Right atrium auricular region (tissue), 2 donors: ENCODE measurements at regions not wholly inside any gene's neighbourhood (a gene's known extent, or its start where the extent isn't known, plus 50 kb on each side); places are given as distances from the start of the nearest gene placed in this dataset.

ENCODE experiments used
- DNase-seq: peaks from one replicate; pipeline ENCODE4 v3.0.0-alpha.2; 2019; ENCODE audit warnings: low spot score
- H3K27ac ChIP-seq, 2 donors: fragments of 200-600 bp; sonication (generic); 1 replicate in 1 of 2; 2 replicates in 1 of 2; pipeline ENCODE4 v1.5.1; 2016 to 2019
- H3K27me3 ChIP-seq, 2 donors: fragments of 200-600 bp; sonication (generic); one replicate each; pipeline versions ENCODE4 v1.5.1 to v1.6.0; 2017 to 2019
- H3K36me3 ChIP-seq: fragments of 200-600 bp; sonication (generic); one replicate; pipeline ENCODE4 v1.5.1; 2016
- H3K4me1 ChIP-seq, 2 donors: fragments of 200-600 bp; sonication (generic); one replicate each; pipeline versions ENCODE4 v1.5.1 to v1.6.0; 2017 to 2019
- H3K4me3 ChIP-seq, 2 donors: fragments of 200-600 bp; sonication (generic); 1 replicate in 1 of 2; 2 replicates in 1 of 2; pipeline ENCODE4 v1.5.1; 2017 to 2019; ENCODE audit warnings: mild to moderate bottlenecking in 1 of 2, moderate library complexity in 1 of 2
- H3K9me3 ChIP-seq, 2 donors: fragments of 200-600 bp; sonication (generic); one replicate each; pipeline ENCODE4 v1.5.1; 2019
- TF ChIP-seq, protein P1 (sequence below), 2 donors: fragments of 200-600 bp; sonication (generic); IDR thresholded peaks; one replicate each; pipeline ENCODE4 v1.5.1; 2019; ENCODE audit warnings: antibody characterized with exemption in 2 of 2

DNA sequence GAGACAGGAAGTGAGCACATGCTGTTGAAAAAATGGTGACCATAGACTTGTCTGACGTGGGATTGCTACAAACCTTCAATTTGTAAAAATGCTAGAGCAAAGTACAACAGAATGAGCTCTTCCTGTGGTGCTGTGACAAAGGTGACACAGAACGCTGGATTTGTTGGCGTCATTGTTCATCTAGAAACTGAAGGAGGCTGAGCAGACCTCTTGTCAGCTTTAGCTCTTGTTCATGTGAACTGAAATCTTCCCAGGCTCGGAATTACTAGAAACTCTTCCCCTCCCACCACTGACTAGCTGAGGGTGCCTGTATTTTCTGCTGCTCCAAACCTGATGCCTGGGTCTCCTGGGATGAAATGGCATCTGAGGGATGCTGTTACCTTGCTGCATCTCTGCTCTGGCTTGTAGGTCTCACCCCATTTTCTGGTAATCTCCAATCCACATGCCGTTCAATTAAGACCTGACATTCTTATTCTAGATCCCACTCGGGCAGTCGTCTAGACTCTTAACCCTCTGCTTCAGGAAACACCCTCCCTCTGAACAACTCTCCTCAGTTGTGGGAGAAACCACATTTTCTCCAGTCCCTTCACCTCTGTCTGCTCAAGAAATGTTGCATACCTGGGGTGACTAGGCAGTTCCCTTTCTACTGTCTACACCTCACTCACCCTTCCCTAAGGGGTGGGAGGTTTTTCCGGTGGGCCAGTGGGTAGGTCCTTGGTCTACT lies 349.3 kb downstream of the CXCL12 start:
- Histone ChIP-seq H3K4me3 (no peak overlapping the region), H3K27ac (no peak overlapping the region), H3K9me3 (no peaks in the 10 kb centered on the region), H3K36me3 (no peaks in the 10 kb centered on the region), H3K4me1 (no peaks in the 10 kb centered on the region), H3K27me3 (no peaks in the 10 kb centered on the region)
- peak; percentile 11 for DNase-seq
- TF ChIP-seq, protein P1, sequence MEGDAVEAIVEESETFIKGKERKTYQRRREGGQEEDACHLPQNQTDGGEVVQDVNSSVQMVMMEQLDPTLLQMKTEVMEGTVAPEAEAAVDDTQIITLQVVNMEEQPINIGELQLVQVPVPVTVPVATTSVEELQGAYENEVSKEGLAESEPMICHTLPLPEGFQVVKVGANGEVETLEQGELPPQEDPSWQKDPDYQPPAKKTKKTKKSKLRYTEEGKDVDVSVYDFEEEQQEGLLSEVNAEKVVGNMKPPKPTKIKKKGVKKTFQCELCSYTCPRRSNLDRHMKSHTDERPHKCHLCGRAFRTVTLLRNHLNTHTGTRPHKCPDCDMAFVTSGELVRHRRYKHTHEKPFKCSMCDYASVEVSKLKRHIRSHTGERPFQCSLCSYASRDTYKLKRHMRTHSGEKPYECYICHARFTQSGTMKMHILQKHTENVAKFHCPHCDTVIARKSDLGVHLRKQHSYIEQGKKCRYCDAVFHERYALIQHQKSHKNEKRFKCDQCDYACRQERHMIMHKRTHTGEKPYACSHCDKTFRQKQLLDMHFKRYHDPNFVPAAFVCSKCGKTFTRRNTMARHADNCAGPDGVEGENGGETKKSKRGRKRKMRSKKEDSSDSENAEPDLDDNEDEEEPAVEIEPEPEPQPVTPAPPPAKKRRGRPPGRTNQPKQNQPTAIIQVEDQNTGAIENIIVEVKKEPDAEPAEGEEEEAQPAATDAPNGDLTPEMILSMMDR (IDR thresholded peaks at IDR 0.05) = no peak

DNA sequence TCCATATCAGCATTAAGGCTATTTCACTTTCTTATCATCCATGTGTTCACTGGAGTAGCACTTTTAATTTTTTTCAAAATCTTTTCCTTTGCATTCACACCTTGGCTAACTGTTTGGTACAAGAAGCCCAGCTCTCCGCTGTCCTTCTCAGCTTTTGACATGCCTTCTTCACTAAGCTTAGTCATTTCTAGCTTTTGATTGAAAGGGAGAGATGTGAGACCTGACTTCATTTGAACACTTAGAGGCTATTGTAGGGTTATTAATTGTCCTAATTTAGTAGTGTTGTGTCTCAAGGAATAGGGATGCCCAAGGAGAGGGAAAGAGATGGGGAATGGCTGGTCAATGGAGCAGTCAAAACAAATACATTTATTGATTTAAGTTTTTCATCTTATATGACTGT lies 350.0 kb downstream of the CXCL12 start:
- Histone ChIP-seq H3K27me3 (no peaks in the 10 kb centered on the region), H3K27ac (no peak overlapping the region), H3K36me3 (no peaks in the 10 kb centered on the region), H3K4me3 (no peak overlapping the region), H3K4me1 (no peaks in the 10 kb centered on the region), H3K9me3 (no peaks in the 10 kb centered on the region)
- TF ChIP-seq, protein P1 (IDR thresholded peaks at IDR 0.05) = no peak
- no peak for DNase-seq

GRCh38 chr10:44033008-44033407 lies 351.9 kb downstream of the CXCL12 start:
- TF ChIP-seq, protein P1 (IDR thresholded peaks at IDR 0.05) = no peak
- DNase-seq = no peak
- Histone ChIP-seq H3K27ac (no peak overlapping the region), H3K4me1 (no peaks in the 10 kb centered on the region), H3K36me3 (no peaks in the 10 kb centered on the region), H3K9me3 (no peaks in the 10 kb centered on the region), H3K4me3 (no peak overlapping the region), H3K27me3 (no peaks in the 10 kb centered on the region)

DNA sequence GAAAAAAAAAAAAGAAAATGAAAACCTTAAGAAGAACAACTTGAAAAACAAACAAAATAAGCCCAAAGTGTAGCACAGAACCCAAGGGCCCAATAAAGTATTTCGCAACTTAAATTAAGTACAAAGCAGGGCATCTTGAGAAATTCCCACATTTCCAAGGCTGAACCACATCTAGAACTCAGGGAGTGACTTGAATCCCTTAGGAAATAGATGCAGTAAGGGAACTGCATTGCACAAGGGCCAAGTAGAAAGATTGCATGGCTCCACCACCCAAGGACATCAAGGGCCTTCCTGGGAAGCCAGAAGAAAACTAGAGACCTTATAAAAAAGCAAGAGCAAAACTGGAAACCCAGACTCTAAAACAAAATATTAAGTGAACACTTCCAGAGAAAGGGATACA lies 352.7 kb downstream of the CXCL12 start:
- Histone ChIP-seq H3K9me3 (no peaks in the 10 kb centered on the region), H3K27me3 (no peaks in the 10 kb centered on the region), H3K4me3 (no peak overlapping the region), H3K36me3 (no peaks in the 10 kb centered on the region), H3K4me1 (no peaks in the 10 kb centered on the region), H3K27ac (no peak overlapping the region)
- DNase-seq = no peak
- TF ChIP-seq, protein P1 (IDR thresholded peaks at IDR 0.05) = no peak

- H3K27ac ChIP-seq = peak overlapping the region in 1 of 2 donors; percentile 45
These were observed 354.2 kb downstream of the CXCL12 start for GRCh38 chr10:44030738-44031137.

More at GRCh38 chr10:44030738-44031137, 354.2 kb downstream of the CXCL12 start:
- no peak for DNase-seq
- H3K4me1 ChIP-seq = no peaks in the 10 kb centered on the region
- no peaks in the 10 kb centered on the region for H3K36me3 ChIP-seq
- no peaks in the 10 kb centered on the region for H3K27me3 ChIP-seq
- H3K4me3 ChIP-seq = no peak overlapping the region
- TF ChIP-seq, protein P1 (IDR thresholded peaks at IDR 0.05) = no peak
- H3K9me3 ChIP-seq = no peaks in the 10 kb centered on the region
